ENCODE measurements at regions not wholly inside any gene's neighbourhood (a gene's known extent, or its start where the extent isn't known, plus 50 kb on each side); places are given as distances from the start of the nearest gene placed in this dataset.

- TF ChIP-seq, protein P1, sequence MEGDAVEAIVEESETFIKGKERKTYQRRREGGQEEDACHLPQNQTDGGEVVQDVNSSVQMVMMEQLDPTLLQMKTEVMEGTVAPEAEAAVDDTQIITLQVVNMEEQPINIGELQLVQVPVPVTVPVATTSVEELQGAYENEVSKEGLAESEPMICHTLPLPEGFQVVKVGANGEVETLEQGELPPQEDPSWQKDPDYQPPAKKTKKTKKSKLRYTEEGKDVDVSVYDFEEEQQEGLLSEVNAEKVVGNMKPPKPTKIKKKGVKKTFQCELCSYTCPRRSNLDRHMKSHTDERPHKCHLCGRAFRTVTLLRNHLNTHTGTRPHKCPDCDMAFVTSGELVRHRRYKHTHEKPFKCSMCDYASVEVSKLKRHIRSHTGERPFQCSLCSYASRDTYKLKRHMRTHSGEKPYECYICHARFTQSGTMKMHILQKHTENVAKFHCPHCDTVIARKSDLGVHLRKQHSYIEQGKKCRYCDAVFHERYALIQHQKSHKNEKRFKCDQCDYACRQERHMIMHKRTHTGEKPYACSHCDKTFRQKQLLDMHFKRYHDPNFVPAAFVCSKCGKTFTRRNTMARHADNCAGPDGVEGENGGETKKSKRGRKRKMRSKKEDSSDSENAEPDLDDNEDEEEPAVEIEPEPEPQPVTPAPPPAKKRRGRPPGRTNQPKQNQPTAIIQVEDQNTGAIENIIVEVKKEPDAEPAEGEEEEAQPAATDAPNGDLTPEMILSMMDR (IDR thresholded peaks at IDR 0.05; ENCODE audit: insufficient read depth, low read depth, low read length) = no peak
- no peak for TF ChIP-seq EZH2 (IDR thresholded peaks at IDR 0.05; ENCODE audit: insufficient read depth, low read length)
Observed at GRCh38 chr2:196380098-196380497, 208.7 kb upstream of the STK17B start.
